ENCODE measurements at regions not wholly inside any gene's neighbourhood (a gene's known extent, or its start where the extent isn't known, plus 50 kb on each side); places are given as distances from the start of the nearest gene placed in this dataset.
A peak's percentile ranks its signal among the peaks of the same experiment; 100 is the strongest.

- no peak for TF ChIP-seq CTCF (conservative IDR thresholded peaks at IDR 0.05; ENCODE audit: low read depth, low read length)
- DNase-seq (ENCODE audit: low read depth): no peak
- H3K4me3 ChIP-seq (ENCODE audit: low read length): no peak overlapping the region
These were observed 560.1 kb downstream of the MCTP2 start for GRCh38 chr15:94791510-94791909.

DNA sequence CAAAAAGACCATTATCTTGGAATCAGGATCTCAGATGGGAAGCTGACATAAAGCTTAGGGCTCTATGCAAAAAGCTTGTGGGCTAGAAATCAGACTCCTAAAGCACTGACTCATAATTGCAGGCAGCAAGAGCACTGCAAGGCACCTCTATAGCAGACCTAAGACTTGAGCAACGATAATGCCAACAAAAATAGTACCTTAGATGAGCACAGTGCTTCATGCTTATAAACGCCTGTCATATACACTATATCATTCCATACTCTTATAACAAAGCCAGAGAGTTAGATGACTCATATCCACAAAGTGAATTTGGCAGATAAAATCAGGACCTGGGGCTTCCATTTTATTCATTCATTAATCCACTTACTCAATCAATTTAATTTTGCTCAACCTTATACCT is 560.8 kb downstream of the MCTP2 start:
- DNase-seq (ENCODE audit: low read depth): peak; percentile 51
- no peak for TF ChIP-seq CTCF (conservative IDR thresholded peaks at IDR 0.05; ENCODE audit: low read depth, low read length)
- H3K4me3 ChIP-seq (ENCODE audit: low read length): no peak overlapping the region

DNA sequence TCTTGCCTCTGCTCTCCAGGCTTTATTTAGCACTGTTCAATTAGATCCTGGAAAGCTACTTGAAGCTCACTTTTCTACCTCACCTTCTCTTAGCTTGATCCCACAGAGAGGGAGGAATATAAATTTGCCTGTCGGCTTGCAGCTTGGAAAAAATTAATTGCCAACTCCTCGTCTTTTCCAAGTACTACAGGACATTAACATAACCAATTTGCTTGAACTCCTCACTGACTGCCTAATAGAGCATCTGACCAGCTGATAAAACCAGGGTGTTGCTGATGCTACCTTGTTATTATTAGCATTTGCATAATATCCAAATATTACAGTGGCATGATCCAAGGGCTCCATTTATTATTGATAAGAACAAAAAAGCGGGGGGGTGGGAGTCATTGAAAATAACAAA is 561.8 kb downstream of the MCTP2 start:
- no peak for DNase-seq (ENCODE audit: low read depth)
- H3K4me3 ChIP-seq (ENCODE audit: low read length): no peak overlapping the region
- TF ChIP-seq CTCF (conservative IDR thresholded peaks at IDR 0.05; ENCODE audit: low read depth, low read length): no peak

- no peak overlapping the region for H3K4me3 ChIP-seq (ENCODE audit: low read length)
- TF ChIP-seq CTCF (conservative IDR thresholded peaks at IDR 0.05; ENCODE audit: low read depth, low read length): no peak
- peak; percentile 24 for DNase-seq (ENCODE audit: low read depth)
These were observed 562.3 kb downstream of the MCTP2 start for GRCh38 chr15:94793641-94794040.

DNA sequence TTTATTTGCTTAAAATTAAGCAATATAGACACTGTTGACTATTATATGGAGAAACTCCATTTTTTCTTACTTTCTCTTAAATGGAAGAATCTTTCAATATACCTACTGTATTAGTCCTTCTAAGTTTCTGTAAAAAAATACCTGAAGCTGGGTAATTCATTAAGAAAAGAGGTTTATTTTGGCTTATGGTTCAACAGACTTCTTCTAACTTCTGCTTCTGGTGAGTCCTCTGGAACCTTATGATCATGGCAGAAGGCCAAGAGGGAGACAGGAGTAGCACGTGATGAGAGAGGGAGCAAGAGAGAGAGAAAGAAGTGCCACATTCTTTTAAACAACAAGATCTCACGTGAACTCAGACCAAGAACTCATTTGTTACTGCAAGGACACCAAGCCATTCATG is 573.3 kb downstream of the MCTP2 start:
- no peak for DNase-seq (ENCODE audit: low read depth)
- no peak overlapping the region for H3K4me3 ChIP-seq (ENCODE audit: low read length)
- TF ChIP-seq CTCF (conservative IDR thresholded peaks at IDR 0.05; ENCODE audit: low read depth, low read length): no peak

- no peak for TF ChIP-seq CTCF (conservative IDR thresholded peaks at IDR 0.05; ENCODE audit: low read depth, low read length)
- H3K4me3 ChIP-seq (ENCODE audit: low read length): no peak overlapping the region
- DNase-seq (ENCODE audit: low read depth): no peak
These were observed 583.9 kb downstream of the MCTP2 start for GRCh38 chr15:94815110-94815731.

GRCh38 chr15:94815914-94816313 is 584.6 kb downstream of the MCTP2 start:
- H3K4me3 ChIP-seq (ENCODE audit: low read length): no peak overlapping the region
- DNase-seq (ENCODE audit: low read depth): no peak
- TF ChIP-seq CTCF (conservative IDR thresholded peaks at IDR 0.05; ENCODE audit: low read depth, low read length): no peak
